Stimulated activated CD4-positive, alpha-beta T cell treated with anti-CD3 and anti-CD28 coated beads, Interleukin-1b, Interleukin-23, amount 100 ng/mL, for 24 hours (primary cell): ENCODE measurements at regions not wholly inside any gene's neighbourhood (a gene's known extent, or its start where the extent isn't known, plus 50 kb on each side); places are given as distances from the start of the nearest gene placed in this dataset.

Experiments
- DNase-seq, 4 experiments: peaks; one replicate each; pipeline ENCODE4 v3.0.0-alpha.2; 2020; ENCODE audit warnings: low read depth in 4 of 4, low spot score in 1 of 4

DNA sequence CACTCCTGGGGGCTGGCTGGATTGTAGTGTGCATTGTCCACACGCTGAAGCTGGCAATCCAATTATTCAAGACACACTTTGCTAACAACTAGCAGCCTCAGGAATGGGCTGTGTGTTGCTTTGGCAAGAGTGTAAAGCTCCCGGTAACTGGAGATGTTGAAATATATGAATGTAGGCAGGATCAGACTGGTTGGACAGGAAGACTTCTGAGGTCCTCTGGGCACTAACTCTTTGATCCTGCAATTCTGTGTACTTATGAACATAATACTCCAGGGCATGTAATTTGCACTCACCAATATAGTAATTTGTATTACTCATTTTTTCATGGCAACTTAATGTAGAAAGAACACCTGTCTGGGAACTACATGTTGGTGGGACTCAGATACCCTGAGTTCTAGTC is 106.7 kb upstream of the SLC28A3 start:
- DNase-seq = no peak

DNA sequence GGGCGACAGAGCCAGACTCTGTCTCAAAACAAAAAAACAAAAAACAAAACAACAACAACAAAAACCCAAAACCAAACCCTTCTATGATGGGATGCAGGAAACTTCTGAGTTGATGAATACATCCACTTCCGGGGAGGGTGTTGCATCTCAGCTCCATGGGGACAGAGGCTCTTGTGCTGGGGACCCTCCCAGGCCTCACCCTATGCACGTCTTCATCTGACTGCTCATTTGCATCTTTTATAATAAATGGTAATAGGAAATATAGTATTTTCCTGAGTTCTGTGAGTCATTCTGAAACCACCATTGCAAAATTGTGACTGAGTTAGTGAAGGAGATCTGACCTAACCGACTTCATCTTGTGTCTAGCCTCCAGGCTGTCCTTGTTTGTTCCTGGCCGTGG is 109.5 kb upstream of the SLC28A3 start:
- DNase-seq = no peak

DNA sequence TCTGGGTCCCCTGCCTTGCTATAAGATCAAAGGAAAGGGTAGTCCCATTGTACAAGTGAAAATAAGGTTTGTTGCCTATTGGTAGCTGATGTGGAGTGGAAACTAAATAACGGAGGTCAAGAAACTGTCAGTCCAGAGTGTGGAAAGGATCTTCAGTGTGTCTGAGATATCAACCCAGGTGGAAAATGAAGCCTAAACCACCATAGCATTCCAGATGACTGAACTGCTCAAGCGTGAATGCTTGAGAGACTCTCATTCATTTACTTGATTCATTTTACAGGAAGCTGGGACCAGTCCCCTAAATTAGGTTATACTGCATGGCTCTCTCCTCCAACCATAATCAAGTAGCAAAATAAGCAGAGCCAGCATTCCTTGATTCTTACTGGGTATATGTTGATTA is 116.0 kb upstream of the SLC28A3 start:
- no peak for DNase-seq

GRCh38 chr9:84460695-84461094 is 120.1 kb upstream of the SLC28A3 start:
- DNase-seq = no peak

GRCh38 chr9:84463272-84463671 is 122.7 kb upstream of the SLC28A3 start:
- DNase-seq = no peak

DNA sequence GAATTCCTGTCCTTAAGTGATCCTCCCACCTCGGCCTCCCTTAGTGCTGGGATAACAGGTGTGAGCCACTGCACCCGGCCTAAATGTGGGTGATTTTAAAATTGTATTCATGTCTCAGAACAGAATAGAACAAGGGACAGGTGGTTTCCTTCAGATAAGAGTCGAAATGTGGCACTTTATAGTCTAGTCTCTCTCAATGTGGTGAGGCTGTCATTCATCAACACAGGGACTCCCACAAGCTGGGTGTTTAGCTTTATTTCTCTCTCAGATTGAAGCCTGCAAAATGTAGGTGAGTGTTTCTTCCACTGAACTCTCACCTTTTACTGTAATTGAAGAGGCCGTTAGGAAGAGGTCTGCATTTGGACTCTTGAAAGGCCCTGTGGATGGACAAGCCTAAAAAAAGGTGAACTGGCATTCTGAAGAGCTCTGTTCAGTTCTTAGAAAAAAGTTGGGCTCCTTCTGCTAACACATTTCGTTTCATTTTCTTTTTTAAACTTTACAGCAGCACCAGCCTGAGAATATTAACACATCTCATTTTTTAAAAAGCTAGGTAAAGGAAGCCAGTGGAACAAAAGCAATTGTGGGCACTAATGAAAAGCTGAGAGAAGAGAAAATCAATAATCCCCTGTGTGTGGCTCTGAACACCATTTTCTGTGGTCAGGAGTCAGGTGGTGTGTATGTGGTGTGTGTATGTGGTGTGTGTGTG is 126.2 kb upstream of the SLC28A3 start:
- DNase-seq = no peak

GRCh38 chr9:84471816-84472215 is 131.3 kb upstream of the SLC28A3 start:
- DNase-seq = no peak

DNA sequence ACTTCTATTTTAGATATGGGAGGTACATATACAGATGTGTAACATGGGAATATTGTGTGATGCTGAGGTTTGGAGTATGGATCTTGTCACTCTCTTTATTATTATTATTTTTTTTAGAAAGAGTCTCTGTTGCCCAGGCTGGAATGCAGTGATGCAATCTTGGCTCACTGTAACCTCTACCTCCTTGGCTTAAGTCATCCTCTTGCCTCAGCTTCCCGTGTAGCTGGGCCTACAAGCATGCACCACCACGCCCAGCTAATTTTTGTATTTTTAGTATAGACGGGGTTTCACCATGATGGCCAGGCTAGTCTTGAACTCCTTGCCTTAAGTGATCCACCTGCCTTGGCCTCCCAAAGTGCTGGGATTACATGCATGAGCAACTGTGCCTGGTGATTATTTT is 138.4 kb upstream of the SLC28A3 start:
- DNase-seq = no peak

GRCh38 chr9:84480071-84480470 is 139.5 kb upstream of the SLC28A3 start:
- no peak for DNase-seq

GRCh38 chr9:84481231-84481630 is 140.7 kb upstream of the SLC28A3 start:
- DNase-seq = no peak

GRCh38 chr9:84481636-84482218 is 141.2 kb upstream of the SLC28A3 start:
- no peak for DNase-seq

DNA sequence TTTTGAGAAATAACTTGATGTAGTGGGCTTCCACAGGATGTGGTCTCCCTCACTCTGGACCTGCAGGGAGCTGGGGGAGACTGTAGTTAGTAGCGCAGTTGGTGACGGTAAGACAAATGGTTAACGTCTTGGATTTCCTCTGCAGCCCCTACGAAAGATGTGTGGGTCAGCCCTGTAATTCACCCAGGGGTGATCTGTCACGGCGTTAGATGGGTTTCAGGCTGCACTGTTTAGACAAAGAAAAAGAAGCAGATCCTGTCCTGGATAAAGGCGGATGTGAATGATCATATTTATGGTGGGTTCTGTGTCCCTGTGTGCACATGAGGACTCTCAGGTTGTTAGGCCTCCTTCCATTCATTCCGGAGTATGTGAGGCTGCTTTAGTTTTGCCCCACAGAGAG is 142.0 kb upstream of the SLC28A3 start:
- no peak for DNase-seq

GRCh38 chr9:84484172-84484571 is 143.6 kb upstream of the SLC28A3 start:
- no peak for DNase-seq

- no peak for DNase-seq
Measured at GRCh38 chr9:84485539-84485938, 145.0 kb upstream of the SLC28A3 start.

- no peak for DNase-seq
Measured at GRCh38 chr9:84486663-84487062, 146.1 kb upstream of the SLC28A3 start.

DNA sequence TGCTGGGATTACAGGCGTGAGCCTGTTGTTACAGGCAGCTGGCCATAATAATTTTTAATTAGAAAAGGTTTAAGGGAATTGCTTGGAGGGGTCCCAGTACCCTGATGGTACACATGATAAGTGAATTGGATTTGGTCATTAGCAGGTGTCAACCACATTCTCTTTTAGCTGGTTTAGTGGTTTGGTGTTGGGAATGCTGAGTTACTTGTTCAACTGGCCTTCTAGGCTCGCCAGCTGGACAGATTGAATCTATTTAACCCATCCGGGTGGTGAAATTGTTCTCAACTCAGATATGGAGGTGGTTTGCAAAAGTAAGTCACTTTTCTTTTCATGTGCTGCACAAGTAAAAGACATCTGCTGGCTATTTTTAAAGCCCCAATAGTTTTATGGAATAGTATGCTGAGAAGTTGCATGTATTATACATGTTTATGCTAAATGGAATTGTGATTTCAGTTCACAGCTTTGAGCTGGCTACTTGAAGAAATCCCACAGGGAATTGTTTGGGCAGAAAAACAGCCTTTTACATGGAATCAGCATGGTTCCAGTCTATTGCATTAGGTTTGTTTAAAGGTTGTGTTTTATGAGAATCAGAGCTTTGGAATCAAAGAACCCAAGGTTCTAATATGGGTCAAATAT is 149.8 kb upstream of the SLC28A3 start:
- no peak for DNase-seq

DNA sequence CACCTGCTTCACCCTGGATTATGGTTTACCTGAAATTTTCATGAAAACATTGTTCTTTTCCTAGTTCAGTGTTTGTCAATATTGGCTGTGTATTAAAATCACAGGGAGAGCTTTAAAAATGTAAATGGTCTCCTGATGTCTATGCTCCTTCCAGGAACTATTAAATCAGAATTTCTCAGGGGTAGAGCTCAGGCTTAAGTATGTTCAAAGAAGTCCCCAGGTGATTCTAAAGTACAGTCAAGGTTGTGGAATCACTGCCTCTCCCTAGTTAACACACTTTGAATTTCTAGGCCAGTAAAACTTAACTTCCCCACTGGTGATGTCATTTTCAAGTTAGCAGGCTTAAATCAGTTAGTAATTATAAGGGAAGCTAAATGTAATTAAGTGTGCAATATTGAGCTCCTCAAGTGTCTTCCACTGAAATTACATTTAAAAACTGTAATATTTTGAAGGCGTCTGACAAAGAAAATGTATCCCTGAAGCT is 150.3 kb upstream of the SLC28A3 start:
- DNase-seq = no peak

DNA sequence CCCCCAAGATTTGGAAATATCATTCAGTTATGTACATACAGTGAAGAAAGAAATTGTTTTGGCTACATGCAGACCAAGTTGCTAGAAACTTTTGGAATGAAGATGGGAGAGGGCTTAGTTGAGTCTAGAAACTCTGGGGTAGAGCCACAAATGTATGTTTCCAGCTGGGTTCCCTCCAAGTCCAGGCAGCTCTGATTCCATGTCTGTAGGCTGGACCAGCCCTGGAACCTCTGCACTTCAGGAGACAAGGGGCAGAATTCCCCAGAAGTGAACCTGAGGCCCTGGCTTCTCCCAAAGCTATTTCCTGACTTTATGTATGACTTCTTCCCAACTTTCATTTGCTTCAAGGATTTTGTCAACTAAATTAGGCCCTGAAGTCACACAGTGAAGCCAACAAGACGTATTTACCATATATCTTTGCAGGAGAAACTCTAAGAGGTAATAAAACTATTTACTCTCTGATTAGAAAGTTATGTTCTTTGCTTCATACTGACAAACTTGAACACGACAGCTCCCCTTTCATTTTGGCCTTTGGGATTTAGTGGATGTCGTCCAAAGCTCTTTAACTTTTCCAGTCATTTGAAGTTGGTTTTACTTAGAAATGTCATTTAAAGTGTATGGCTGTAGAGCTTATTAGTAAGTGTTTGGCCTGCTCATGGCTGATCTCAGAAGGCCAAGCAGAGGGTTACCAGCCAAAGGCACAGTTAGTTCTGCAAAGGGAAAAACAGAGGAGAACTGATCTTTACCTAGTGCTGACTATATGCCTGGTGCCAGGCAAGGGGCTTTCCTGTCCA is 152.0 kb upstream of the SLC28A3 start:
- no peak for DNase-seq

DNA sequence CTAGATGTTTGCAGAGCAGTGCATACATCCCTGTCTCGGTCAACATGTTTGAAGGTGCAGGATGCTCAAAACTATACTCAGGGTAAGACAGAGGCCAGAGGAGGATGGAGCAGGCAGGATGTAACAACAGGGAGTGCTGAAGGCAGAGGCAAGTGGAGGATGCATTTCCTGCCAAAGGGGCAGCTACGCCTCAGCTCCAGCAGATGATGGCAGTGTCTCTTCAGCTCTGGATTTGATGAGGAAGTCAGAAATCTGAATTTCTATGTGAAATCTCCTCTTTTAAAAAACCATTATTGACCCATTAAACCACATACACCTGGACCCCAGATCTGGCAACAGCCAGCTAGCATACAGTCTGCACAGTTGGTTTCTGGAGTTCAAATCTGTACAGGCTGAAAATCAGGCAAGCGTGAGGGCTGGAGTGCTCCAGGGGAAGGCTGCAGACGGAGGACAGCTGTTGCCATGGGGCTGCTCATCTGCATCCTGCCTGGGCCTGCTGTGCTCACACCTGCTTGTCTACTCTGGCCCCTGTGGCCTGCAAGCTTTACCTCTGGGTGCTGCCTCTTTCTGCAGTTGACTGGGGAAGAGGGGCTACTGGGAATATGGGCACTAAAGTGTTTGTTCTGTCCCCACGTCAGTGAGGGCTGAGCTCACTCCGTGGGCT is 152.9 kb upstream of the SLC28A3 start:
- DNase-seq = no peak

GRCh38 chr9:84499969-84500582 is 159.5 kb upstream of the SLC28A3 start:
- no peak for DNase-seq

DNA sequence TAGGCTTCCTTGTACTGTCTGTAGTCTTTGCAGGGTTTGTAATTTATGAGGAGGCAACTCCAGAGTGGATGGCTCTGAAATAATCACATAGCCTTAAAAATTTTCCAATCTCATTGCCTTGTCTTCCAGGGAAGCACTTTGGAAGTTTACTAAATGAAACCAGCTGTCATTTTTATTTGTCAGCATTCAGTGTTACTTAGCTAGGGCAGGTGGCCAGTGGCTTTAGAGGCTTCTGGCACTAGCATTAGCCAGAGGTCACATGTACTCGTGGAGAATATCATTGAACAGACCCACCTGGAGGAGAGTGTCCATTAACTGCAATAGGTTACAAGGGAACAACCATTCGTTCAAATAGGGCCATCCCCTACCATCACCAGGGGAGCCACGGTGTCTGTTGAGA is 160.3 kb upstream of the SLC28A3 start:
- DNase-seq = no peak
